SK-N-SH (cell line): ENCODE measurements at regions not wholly inside any gene's neighbourhood (a gene's known extent, or its start where the extent isn't known, plus 50 kb on each side); places are given as distances from the start of the nearest gene placed in this dataset.

Experiments used
- CTCF ChIA-PET: fragments of 300-600, 350-600 bp; formaldehyde crosslinking; extraction: SDS; loops from one replicate; lab custom pipeline; 2021; lab: Yijun Ruan, JAX
- POLR2A ChIA-PET: fragments of 350-600 bp; sonication (Branson Sonifier 250); formaldehyde crosslinking; extraction: SDS; loops from one replicate; lab custom pipeline; 2020; ENCODE audit warnings: antibody characterized with exemption, inconsistent platforms; lab: Yijun Ruan, JAX
- DNase-seq: peaks from one replicate; pipeline ENCODE4 v3.0.0; 2012
- H2AFZ ChIP-seq: fragments of 200-600 bp; sonication (generic); 2 replicates; pipeline ENCODE4 v1.8.1; 2016; ENCODE audit warnings: antibody characterized with exemption, mild to moderate bottlenecking, low read depth
- H3F3A ChIP-seq: fragments of 200-600 bp; sonication (generic); replicated peaks from 2 replicates; pipeline ENCODE3; 2016; ENCODE audit warnings: antibody characterized with exemption, mild to moderate bottlenecking; ENCODE audit not compliant: insufficient read depth
- H3K27ac ChIP-seq, 2 experiments: fragments of 200-500 bp in 1 of 2; fragments of 200-600 bp in 1 of 2; sonication (Bioruptor generic) in 1 of 2; sonication (generic), shearing (Covaris generic) in 1 of 2; 2 replicates each; pipeline versions ENCODE4 v1.5.1 to v1.6.1; 2014 to 2016; ENCODE audit warnings: low read depth in 2 of 2, inconsistent platforms in 1 of 2, low read length in 1 of 2, mild to moderate bottlenecking in 1 of 2, mixed read lengths in 1 of 2
- H3K27me3 ChIP-seq: fragments of 200-600 bp; sonication (generic), shearing (Covaris generic); 2 replicates; pipeline ENCODE4 v1.6.1; 2016; ENCODE audit warnings: mixed run types; ENCODE audit not compliant: insufficient read depth
- H3K36me3 ChIP-seq, 2 experiments: fragments of 200-500 bp in 1 of 2; fragments of 200-600 bp in 1 of 2; sonication (Bioruptor generic) in 1 of 2; sonication (generic) in 1 of 2; replicated peaks in 1 of 2; 2 replicates each; pipeline versions ENCODE3 to v1.5.1; 2014 to 2016; ENCODE audit warnings: low read length in 1 of 2, mild to moderate bottlenecking in 1 of 2; ENCODE audit not compliant: insufficient read depth in 2 of 2, control insufficient read depth in 1 of 2
- H3K4me1 ChIP-seq, 2 experiments: fragments of 200-500 bp in 1 of 2; fragments of 200-600 bp in 1 of 2; sonication (Bioruptor generic) in 1 of 2; sonication (generic), shearing (Covaris generic) in 1 of 2; 2 replicates each; pipeline versions ENCODE4 v1.5.1 to v1.6.1; 2014 to 2016; ENCODE audit warnings: low read depth in 1 of 2, low read length in 1 of 2, mixed run types in 1 of 2; ENCODE audit not compliant: insufficient read depth in 2 of 2, control insufficient read depth in 1 of 2
- H3K4me2 ChIP-seq: fragments of 200-600 bp; sonication (generic), shearing (Covaris generic); 2 replicates; pipeline ENCODE4 v1.6.1; 2017; ENCODE audit warnings: mixed run types
- H3K4me3 ChIP-seq, 2 experiments: fragments of 200-500 bp in 1 of 2; fragments of 200-600 bp in 1 of 2; sonication (Bioruptor generic) in 1 of 2; sonication (generic), shearing (Covaris generic) in 1 of 2; 2 replicates each; pipeline versions ENCODE4 v1.5.1 to v1.8.1; 2014 to 2016; ENCODE audit warnings: low read depth in 2 of 2, inconsistent platforms in 1 of 2, low read length in 1 of 2, mild to moderate bottlenecking in 1 of 2, mixed read lengths in 1 of 2, moderate library complexity in 1 of 2
- H3K79me2 ChIP-seq: fragments of 200-600 bp; sonication (generic); 2 replicates; pipeline ENCODE4 v1.8.1; 2017; ENCODE audit warnings: mild to moderate bottlenecking; ENCODE audit not compliant: insufficient read depth
- H3K9ac ChIP-seq: fragments of 200-600 bp; sonication (generic); 2 replicates; pipeline ENCODE4 v1.6.1; 2017; ENCODE audit warnings: mixed run types
- H3K9me2 ChIP-seq: fragments of 200-600 bp; sonication (generic); 2 replicates; pipeline ENCODE4 v1.6.1; 2017; ENCODE audit warnings: mixed run types
- H3K9me3 ChIP-seq: fragments of 200-600 bp; sonication (generic); 2 replicates; pipeline ENCODE4 v1.6.1; 2017; ENCODE audit warnings: mixed run types, mild to moderate bottlenecking, moderate library complexity
- H4K20me1 ChIP-seq: fragments of 200-600 bp; sonication (generic); 2 replicates; pipeline ENCODE4 v1.6.1; 2017; ENCODE audit warnings: mild to moderate bottlenecking, mixed run types; ENCODE audit not compliant: insufficient read depth
- CHD2 ChIP-seq: fragments of 150-350 bp; IDR thresholded peaks from 2 replicates; pipeline ENCODE4 v1.6.1; 2018; ENCODE audit warnings: low read length; ENCODE audit not compliant: partially characterized antibody
- FOXJ3 ChIP-seq: sonication (generic); formaldehyde crosslinking; IDR thresholded peaks from 2 replicates; pipeline ENCODE4 v1.5.1; 2020; ENCODE audit warnings: mild to moderate bottlenecking, missing genetic modification reagents
- IRF3 ChIP-seq: fragments of 150-350 bp; IDR thresholded peaks from 2 replicates; pipeline ENCODE4 v1.6.1; 2016; ENCODE audit warnings: mild to moderate bottlenecking, low read depth, low read length
- JUND ChIP-seq: IDR thresholded peaks from 2 replicates; pipeline ENCODE4 v1.4.0; 2012
- MEF2A ChIP-seq: IDR thresholded peaks from 2 replicates; pipeline ENCODE4 v1.4.0; 2012; ENCODE audit warnings: low read depth, borderline replicate concordance
- NFIC ChIP-seq: IDR thresholded peaks from 2 replicates; pipeline ENCODE4 v1.4.0; 2012; ENCODE audit warnings: borderline replicate concordance
- NRF1 ChIP-seq: IDR thresholded peaks from 2 replicates; pipeline ENCODE4 v1.6.1; 2012; ENCODE audit warnings: low read depth, mild to moderate bottlenecking, low read length
- PBX3 ChIP-seq: IDR thresholded peaks from 2 replicates; pipeline ENCODE4; 2012
- POLR2AphosphoS5 ChIP-seq: IDR thresholded peaks from 2 replicates; pipeline ENCODE4 v1.6.1; 2012; ENCODE audit warnings: low read depth, low read length
- RAD21 ChIP-seq: IDR thresholded peaks from 2 replicates; pipeline ENCODE4 v1.6.1; 2012; ENCODE audit warnings: mild to moderate bottlenecking, low read length
- RCOR1 ChIP-seq: fragments of 150-350 bp; IDR thresholded peaks from 2 replicates; pipeline ENCODE4 v1.6.1; 2017; ENCODE audit warnings: antibody characterized with exemption, low read length
- RFX5 ChIP-seq: IDR thresholded peaks from 2 replicates; pipeline ENCODE4 v1.6.1; 2012; ENCODE audit warnings: mild to moderate bottlenecking, improper control_type of control experiment, low read length
- SIN3A ChIP-seq: IDR thresholded peaks from 2 replicates; pipeline ENCODE4 v1.6.1; 2012; ENCODE audit warnings: low read depth, mild to moderate bottlenecking, low read length, moderate library complexity, borderline replicate concordance
- SMC3 ChIP-seq: IDR thresholded peaks from 2 replicates; pipeline ENCODE4 v1.6.1; 2012; ENCODE audit warnings: low read depth, low read length, improper control_type of control experiment
- TAF1 ChIP-seq: IDR thresholded peaks from 2 replicates; pipeline ENCODE4 v1.6.1; 2012; ENCODE audit warnings: low read depth, mild to moderate bottlenecking, low read length, moderate library complexity, borderline replicate concordance
- USF2 ChIP-seq: fragments of 150-350 bp; IDR thresholded peaks from 2 replicates; pipeline ENCODE4 v1.6.1; 2017; ENCODE audit warnings: antibody characterized with exemption, low read length, low read depth, borderline replicate concordance
- ZBTB33 ChIP-seq: IDR thresholded peaks from 2 replicates; pipeline ENCODE4 v1.4.0; 2012; ENCODE audit warnings: low read depth, borderline replicate concordance
- WGBS: methylation state at CpG from one replicate; pipeline ENCODE4 v1.1.6; 2017; ENCODE audit warnings: low lambda C conversion rate; 5-methylcytosine and 5-hydroxymethylcytosine counted together
- TF ChIP-seq, protein P1 (sequence below): fragments of 200-600 bp; sonication (generic); IDR thresholded peaks from 2 replicates; pipeline ENCODE4 v1.6.1; 2017; ENCODE audit warnings: antibody characterized with exemption, mild to moderate bottlenecking, moderate library complexity

GRCh38 chr4:144572660-144573059 lies 73.3 kb upstream of the HHIP start:
- no peak for TF ChIP-seq SMC3
- TF ChIP-seq, protein P1, sequence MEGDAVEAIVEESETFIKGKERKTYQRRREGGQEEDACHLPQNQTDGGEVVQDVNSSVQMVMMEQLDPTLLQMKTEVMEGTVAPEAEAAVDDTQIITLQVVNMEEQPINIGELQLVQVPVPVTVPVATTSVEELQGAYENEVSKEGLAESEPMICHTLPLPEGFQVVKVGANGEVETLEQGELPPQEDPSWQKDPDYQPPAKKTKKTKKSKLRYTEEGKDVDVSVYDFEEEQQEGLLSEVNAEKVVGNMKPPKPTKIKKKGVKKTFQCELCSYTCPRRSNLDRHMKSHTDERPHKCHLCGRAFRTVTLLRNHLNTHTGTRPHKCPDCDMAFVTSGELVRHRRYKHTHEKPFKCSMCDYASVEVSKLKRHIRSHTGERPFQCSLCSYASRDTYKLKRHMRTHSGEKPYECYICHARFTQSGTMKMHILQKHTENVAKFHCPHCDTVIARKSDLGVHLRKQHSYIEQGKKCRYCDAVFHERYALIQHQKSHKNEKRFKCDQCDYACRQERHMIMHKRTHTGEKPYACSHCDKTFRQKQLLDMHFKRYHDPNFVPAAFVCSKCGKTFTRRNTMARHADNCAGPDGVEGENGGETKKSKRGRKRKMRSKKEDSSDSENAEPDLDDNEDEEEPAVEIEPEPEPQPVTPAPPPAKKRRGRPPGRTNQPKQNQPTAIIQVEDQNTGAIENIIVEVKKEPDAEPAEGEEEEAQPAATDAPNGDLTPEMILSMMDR, result peak; percentile 23; the same call in 1 of the 2 replicates
- H3K4me1 ChIP-seq, result no peaks in the 10 kb centered on the region
- no peak for DNase-seq
- no peak overlapping the region for H3K4me2 ChIP-seq
- H3K27me3 ChIP-seq, result no peaks in the 10 kb centered on the region
- H3K36me3 ChIP-seq, result no peaks in the 10 kb centered on the region
- H3K4me3 ChIP-seq, result no peak overlapping the region
- WGBS, result 52% methylated on average over 6 of the region's 7 CpGs
- no peaks in the 10 kb centered on the region for H3K9me2 ChIP-seq
- H3K27ac ChIP-seq, result no peak overlapping the region
- no peaks in the 10 kb centered on the region for H3F3A ChIP-seq
- H3K9ac ChIP-seq, result no peak overlapping the region
- ChIA-PET POLR2A (no interaction called here), CTCF (interaction anchor here (1.5 kb wide), 1 partner anchor 18 kb away, joined by 3 read pairs; no protein-coding TSS in a partner anchor)
- H3K79me2 ChIP-seq, result no peaks in the 10 kb centered on the region
- no peaks in the 10 kb centered on the region for H3K9me3 ChIP-seq
- H4K20me1 ChIP-seq, result no peaks in the 10 kb centered on the region
- no peak overlapping the region for H2AFZ ChIP-seq

GRCh38 chr4:144574000-144574399 lies 72.0 kb upstream of the HHIP start:
- WGBS, result 20% methylated on average over 1 of the region's 1 CpG
- no peak overlapping the region for H3K4me2 ChIP-seq
- H3K4me3 ChIP-seq, result no peak overlapping the region
- H3K36me3 ChIP-seq, result no peaks in the 10 kb centered on the region
- H3K27me3 ChIP-seq, result no peaks in the 10 kb centered on the region
- no peaks in the 10 kb centered on the region for H3K9me3 ChIP-seq
- CTCF ChIA-PET, result interaction anchor here (1.5 kb wide), 1 partner anchor 17 kb away, joined by 3 read pairs; no protein-coding TSS in a partner anchor
- POLR2A ChIA-PET, result no interaction called here
- peaks cover 0 to 5% of the 10 kb centered on the region in 2 experiments; a peak in 1 of 4 replicates for H3K4me1 ChIP-seq
- no peak for TF ChIP-seq NFIC
- TF ChIP-seq NRF1, result no peak
- TF ChIP-seq FOXJ3 (CRISPR knock-in tag), result no peak
- no peak for TF ChIP-seq RFX5
- no peak for TF ChIP-seq RCOR1
- TF ChIP-seq POLR2AphosphoS5, result no peak
- no peak for TF ChIP-seq ZBTB33
- TF ChIP-seq SMC3, result no peak
- no peak for TF ChIP-seq JUND
- TF ChIP-seq USF2, result no peak
- no peak for TF ChIP-seq IRF3
- TF ChIP-seq SIN3A, result no peak
- TF ChIP-seq RAD21, result no peak
- TF ChIP-seq TAF1, result no peak
- no peak for TF ChIP-seq MEF2A
- no peak for TF ChIP-seq CHD2
- no peak for TF ChIP-seq PBX3
- DNase-seq, result no peak
- H3F3A ChIP-seq, result peaks cover 3% of the 10 kb centered on the region
- no peaks in the 10 kb centered on the region for H3K79me2 ChIP-seq
- H2AFZ ChIP-seq, result peak overlapping the region; percentile 19; the same call in 1 of the 2 replicates
- H3K9me2 ChIP-seq, result no peaks in the 10 kb centered on the region
- no peak overlapping the region for H3K27ac ChIP-seq
- H3K9ac ChIP-seq, result no peak overlapping the region
- H4K20me1 ChIP-seq, result no peaks in the 10 kb centered on the region
